Keratinocyte (primary cell): ENCODE measurements at regions not wholly inside any gene's neighbourhood (a gene's known extent, or its start where the extent isn't known, plus 50 kb on each side); places are given as distances from the start of the nearest gene placed in this dataset.

Experiments used
- DNase-seq: peaks from one replicate; pipeline ENCODE4 v3.0.0-alpha.2; 2011; ENCODE audit warnings: low read depth, missing footprints, low spot score
- FAIRE-seq: peaks from 2 replicates; lab custom pipeline; 2011; peaks lifted over from hg19 to GRCh38; lab: Jason Lieb, UNC
- H2AFZ ChIP-seq: 2 replicates; pipeline ENCODE4 v1.6.0; 2012; ENCODE audit warnings: low read length, control low read depth, inconsistent platforms; ENCODE audit not compliant: control insufficient read depth
- H3K27ac ChIP-seq: 2 replicates; pipeline ENCODE4 v1.5.1; 2011; ENCODE audit warnings: low read length; ENCODE audit not compliant: control insufficient read depth, insufficient read depth
- H3K27me3 ChIP-seq: 3 replicates; pipeline ENCODE4 v1.6.0; 2011; ENCODE audit warnings: low read length; ENCODE audit not compliant: control insufficient read depth, insufficient read depth; ENCODE audit errors: extremely low read depth
- H3K36me3 ChIP-seq, 2 experiments: 2 replicates in 1 of 2; 3 replicates in 1 of 2; pipeline ENCODE4 v1.5.1; 2011; ENCODE audit warnings: low read length in 2 of 2, mild to moderate bottlenecking in 1 of 2; ENCODE audit not compliant: control insufficient read depth in 2 of 2, insufficient read depth in 2 of 2; ENCODE audit errors: extremely low read depth in 1 of 2
- H3K4me1 ChIP-seq: 3 replicates; pipeline ENCODE4 v1.5.1; 2011; ENCODE audit warnings: low read length; ENCODE audit not compliant: control insufficient read depth, insufficient read depth; ENCODE audit errors: extremely low read depth
- H3K4me2 ChIP-seq: 3 replicates; pipeline ENCODE4 v1.6.0; 2011; ENCODE audit warnings: low read depth, low read length; ENCODE audit not compliant: control insufficient read depth, insufficient read depth; ENCODE audit errors: extremely low read depth
- H3K4me3 ChIP-seq, 3 experiments: fragments of 200-600 bp in 1 of 3; sonication (generic) in 1 of 3; 2 replicates in 2 of 3; 3 replicates in 1 of 3; pipeline ENCODE4 v1.5.1; 2011 to 2016; ENCODE audit warnings: low read length in 3 of 3, mild to moderate bottlenecking in 3 of 3, control low read depth in 2 of 3, inconsistent platforms in 1 of 3, low read depth in 1 of 3, mixed read lengths in 1 of 3, mixed run types in 1 of 3, moderate library complexity in 1 of 3; ENCODE audit not compliant: control insufficient read depth in 2 of 3, insufficient read depth in 2 of 3; ENCODE audit errors: extremely low read depth in 1 of 3
- H3K79me2 ChIP-seq: 2 replicates; pipeline ENCODE4 v1.6.0; 2012; ENCODE audit warnings: low read length; ENCODE audit not compliant: control insufficient read depth, insufficient read depth
- H3K9ac ChIP-seq: 3 replicates; pipeline ENCODE4 v1.6.0; 2011; ENCODE audit warnings: low read length; ENCODE audit not compliant: control insufficient read depth, insufficient read depth; ENCODE audit errors: extremely low read depth
- H3K9me1 ChIP-seq: 3 replicates; pipeline ENCODE4 v1.6.0; 2011; ENCODE audit warnings: low read length; ENCODE audit not compliant: control insufficient read depth, insufficient read depth; ENCODE audit errors: extremely low read depth
- H3K9me3 ChIP-seq: 2 replicates; pipeline ENCODE4 v1.5.1; 2012; ENCODE audit warnings: low read depth, low read length; ENCODE audit not compliant: control insufficient read depth
- H4K20me1 ChIP-seq: 3 replicates; pipeline ENCODE4 v1.6.0; 2011; ENCODE audit warnings: low read length; ENCODE audit not compliant: control insufficient read depth, insufficient read depth; ENCODE audit errors: extremely low read depth
- EZH2 ChIP-seq: IDR thresholded peaks from one replicate; pipeline ENCODE4 v1.6.1; 2012; ENCODE audit warnings: inconsistent platforms, mild to moderate bottlenecking, low read length, moderate library complexity
- dilution Hi-C: fragments of 300-500 bp; cut with MboI; formaldehyde crosslinking; loops from one replicate; pipeline ENCODE4 v1.7.0; 2020; ENCODE audit warnings: low sequenced_read_pairs; ENCODE audit not compliant: extremely low pct_ligation_motif_present
- TF ChIP-seq, protein P1 (sequence below), 3 experiments: IDR thresholded peaks in 1 of 3; conservative IDR thresholded peaks in 1 of 3; optimal IDR thresholded peaks in 1 of 3; 2 replicates in 2 of 3; 3 replicates in 1 of 3; pipeline versions ENCODE3 to v1.5.1; 2011; ENCODE audit warnings: low read length in 3 of 3, mild to moderate bottlenecking in 3 of 3, moderate library complexity in 2 of 3, control low read depth in 1 of 3, inconsistent platforms in 1 of 3; ENCODE audit not compliant: insufficient read depth in 2 of 3; ENCODE audit errors: extremely low read depth in 1 of 3

GRCh38 chr6:43886067-43886461 lies 116.1 kb downstream of the VEGFA start:
- H4K20me1 ChIP-seq = no peaks in the 10 kb centered on the region

DNA sequence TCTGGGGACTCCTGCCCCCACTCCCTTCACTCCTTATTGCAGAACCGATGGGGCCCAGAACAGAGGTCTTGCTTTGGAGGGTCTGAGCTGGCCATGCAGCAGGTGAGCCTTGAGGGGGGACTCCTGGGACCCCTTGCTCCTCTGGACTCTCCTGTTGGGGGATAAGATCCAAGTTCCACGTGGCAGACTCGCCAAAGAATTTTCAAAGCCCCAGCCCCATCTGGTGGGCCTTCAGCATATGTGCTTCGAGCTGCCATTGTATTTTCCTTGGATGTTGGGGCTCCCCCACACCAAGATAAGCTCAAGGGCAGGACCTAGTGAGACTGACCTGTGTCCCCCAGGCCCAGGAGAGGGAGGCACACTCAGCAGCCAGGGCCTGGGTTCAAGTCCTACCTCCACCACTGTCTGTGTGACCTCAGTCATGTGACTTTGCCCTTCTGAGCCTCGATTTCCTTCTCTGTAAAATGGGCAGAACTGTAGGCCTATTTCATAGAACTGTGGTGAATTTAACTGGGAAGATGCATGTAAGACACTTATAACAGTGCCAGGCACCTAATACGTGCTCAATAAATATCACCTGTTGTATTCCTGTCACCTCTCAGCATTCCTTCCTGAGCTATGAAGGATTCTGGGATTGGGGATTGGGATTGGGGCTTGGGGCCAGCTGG lies 115.5 kb downstream of the VEGFA start:
- H3K4me2 ChIP-seq = no peak overlapping the region
- no peak for DNase-seq
- H4K20me1 ChIP-seq = no peaks in the 10 kb centered on the region
- no peak overlapping the region for H2AFZ ChIP-seq
- H3K4me1 ChIP-seq = no peaks in the 10 kb centered on the region
- H3K27ac ChIP-seq = no peak overlapping the region
- no peaks in the 10 kb centered on the region for H3K9me1 ChIP-seq
- no peak for TF ChIP-seq EZH2
- TF ChIP-seq, protein P1, sequence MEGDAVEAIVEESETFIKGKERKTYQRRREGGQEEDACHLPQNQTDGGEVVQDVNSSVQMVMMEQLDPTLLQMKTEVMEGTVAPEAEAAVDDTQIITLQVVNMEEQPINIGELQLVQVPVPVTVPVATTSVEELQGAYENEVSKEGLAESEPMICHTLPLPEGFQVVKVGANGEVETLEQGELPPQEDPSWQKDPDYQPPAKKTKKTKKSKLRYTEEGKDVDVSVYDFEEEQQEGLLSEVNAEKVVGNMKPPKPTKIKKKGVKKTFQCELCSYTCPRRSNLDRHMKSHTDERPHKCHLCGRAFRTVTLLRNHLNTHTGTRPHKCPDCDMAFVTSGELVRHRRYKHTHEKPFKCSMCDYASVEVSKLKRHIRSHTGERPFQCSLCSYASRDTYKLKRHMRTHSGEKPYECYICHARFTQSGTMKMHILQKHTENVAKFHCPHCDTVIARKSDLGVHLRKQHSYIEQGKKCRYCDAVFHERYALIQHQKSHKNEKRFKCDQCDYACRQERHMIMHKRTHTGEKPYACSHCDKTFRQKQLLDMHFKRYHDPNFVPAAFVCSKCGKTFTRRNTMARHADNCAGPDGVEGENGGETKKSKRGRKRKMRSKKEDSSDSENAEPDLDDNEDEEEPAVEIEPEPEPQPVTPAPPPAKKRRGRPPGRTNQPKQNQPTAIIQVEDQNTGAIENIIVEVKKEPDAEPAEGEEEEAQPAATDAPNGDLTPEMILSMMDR (optimal IDR thresholded peaks at IDR 0.05 in 1 of 3, IDR thresholded peaks at IDR 0.05 in 1 of 3, conservative IDR thresholded peaks at IDR 0.05 in 1 of 3; ENCODE audit: extremely low read depth in 1 of 3, insufficient read depth in 2 of 3, low read length in 3 of 3) = no peak
- H3K9ac ChIP-seq = no peak overlapping the region
- no peaks in the 10 kb centered on the region for H3K9me3 ChIP-seq
- peaks cover 29% of the 10 kb centered on the region for H3K27me3 ChIP-seq
- no peak for FAIRE-seq
- H3K36me3 ChIP-seq = no peaks in the 10 kb centered on the region
- no peak overlapping the region for H3K4me3 ChIP-seq
- no peaks in the 10 kb centered on the region for H3K79me2 ChIP-seq
- dilution Hi-C loops = no loop called here

More at GRCh38 chr6:43886067-43886461, 116.1 kb downstream of the VEGFA start:
- no peaks in the 10 kb centered on the region for H3K36me3 ChIP-seq
- H3K27ac ChIP-seq = no peak overlapping the region
- H3K4me3 ChIP-seq = no peak overlapping the region
- H3K27me3 ChIP-seq = peaks cover 34% of the 10 kb centered on the region
- H2AFZ ChIP-seq = no peak overlapping the region
- no peaks in the 10 kb centered on the region for H3K4me1 ChIP-seq
- TF ChIP-seq, protein P1 (optimal IDR thresholded peaks at IDR 0.05 in 1 of 3, IDR thresholded peaks at IDR 0.05 in 1 of 3, conservative IDR thresholded peaks at IDR 0.05 in 1 of 3; ENCODE audit: extremely low read depth in 1 of 3, insufficient read depth in 2 of 3, low read length in 3 of 3) = no peak
- no peak for TF ChIP-seq EZH2
- H3K4me2 ChIP-seq = no peak overlapping the region
- no peaks in the 10 kb centered on the region for H3K9me1 ChIP-seq
- DNase-seq (no peak), FAIRE-seq (no peak)
- no peaks in the 10 kb centered on the region for H3K9me3 ChIP-seq
- dilution Hi-C loops = no loop called here
- no peak overlapping the region for H3K9ac ChIP-seq
- no peaks in the 10 kb centered on the region for H3K79me2 ChIP-seq
